ENCODE measurements at regions not wholly inside any gene's neighbourhood (a gene's known extent, or its start where the extent isn't known, plus 50 kb on each side); places are given as distances from the start of the nearest gene placed in this dataset.

DNA sequence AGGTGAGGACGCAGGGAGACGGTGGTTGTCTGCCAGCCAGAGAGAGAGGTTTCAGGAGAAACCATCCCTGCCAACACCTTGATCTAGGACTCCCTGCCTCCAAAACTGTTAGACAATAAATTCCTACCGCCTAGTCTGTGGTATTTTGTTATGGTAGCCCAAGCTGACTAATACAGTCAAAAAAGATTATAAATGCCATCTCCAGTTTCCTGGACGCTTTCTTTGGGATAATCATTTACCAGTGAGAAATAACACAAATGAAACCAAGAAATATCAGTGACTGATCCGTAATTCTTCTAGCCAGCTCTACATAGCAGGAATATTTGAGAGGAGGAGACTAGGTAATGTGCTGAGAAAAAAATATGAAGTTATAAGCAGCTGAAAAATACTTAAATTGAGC lies 707.8 kb upstream of the LMCD1 start:
- DNase-seq: no peak

DNA sequence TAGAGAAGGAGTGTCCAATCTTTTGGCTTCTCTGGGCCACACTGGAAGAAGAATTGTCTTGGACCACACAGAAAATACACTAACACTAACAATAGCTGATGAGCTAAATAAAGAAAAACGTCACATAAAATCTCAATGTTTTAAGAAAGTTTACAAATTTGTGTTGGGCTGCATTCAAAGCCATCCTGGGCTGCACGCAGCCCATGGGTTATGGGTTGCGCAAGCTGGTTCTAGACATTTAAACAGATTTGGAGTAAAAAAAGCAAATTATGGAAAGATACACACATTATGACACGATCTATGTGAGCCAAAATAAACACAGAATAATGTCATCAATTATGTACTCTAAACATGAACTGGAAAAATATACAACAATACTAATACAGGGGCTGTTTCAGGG lies 703.3 kb upstream of the LMCD1 start:
- DNase-seq: no peak

DNA sequence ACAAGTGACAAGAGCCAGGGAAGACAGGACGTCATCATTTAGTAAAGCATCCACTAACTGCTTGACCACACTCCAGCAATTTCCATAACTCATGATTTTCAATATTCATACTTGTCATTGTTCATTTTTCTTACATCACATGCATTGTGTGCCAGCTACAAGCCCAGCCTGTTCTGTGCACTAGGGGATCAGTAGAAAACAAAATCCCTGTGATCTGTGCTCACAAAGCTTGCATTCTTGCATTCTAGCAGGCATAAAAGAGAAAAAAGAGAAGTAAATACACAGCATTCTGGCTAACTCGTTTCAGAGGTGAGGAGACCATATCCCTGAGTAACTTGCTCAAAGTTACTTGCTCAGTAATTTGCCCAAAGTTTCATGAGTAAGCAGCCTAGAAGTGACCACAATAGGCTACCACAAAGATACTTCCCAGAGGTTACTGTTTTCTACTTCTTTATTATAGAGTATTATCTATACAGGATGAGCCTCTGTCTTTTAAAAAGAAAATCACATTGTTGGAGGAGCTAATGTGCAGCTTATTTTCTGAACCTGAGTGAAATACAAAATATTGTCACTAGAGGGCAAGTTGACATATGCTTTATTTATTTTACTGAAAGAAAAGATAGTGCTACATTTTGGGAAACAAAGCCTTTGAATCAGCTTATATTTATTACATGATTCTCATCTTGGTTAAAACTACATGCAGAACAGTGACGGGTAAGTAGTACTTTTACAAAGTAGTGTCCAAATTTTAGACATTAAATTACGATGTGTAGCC lies 701.4 kb upstream of the LMCD1 start:
- peak in 1 of 2 experiments; percentile 38 for DNase-seq

DNA sequence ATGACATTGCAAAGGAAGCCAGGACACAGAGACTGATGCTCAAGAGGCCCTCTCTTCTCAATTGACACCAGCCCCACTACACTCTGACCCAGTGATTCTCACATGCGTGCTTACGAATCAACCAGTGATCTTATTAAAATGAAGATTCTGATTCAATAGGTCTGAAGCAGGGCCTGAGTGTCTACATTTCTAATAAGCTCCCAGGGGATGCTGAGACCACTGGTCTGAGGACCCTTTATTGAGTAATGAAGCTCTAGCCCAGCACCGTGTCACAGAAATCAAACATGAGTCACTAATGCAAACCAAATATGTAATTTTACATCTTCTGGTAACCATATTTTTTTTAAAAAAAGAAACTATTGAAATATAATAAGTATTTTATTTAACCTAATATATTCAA lies 689.1 kb upstream of the LMCD1 start:
- DNase-seq: no peak

DNA sequence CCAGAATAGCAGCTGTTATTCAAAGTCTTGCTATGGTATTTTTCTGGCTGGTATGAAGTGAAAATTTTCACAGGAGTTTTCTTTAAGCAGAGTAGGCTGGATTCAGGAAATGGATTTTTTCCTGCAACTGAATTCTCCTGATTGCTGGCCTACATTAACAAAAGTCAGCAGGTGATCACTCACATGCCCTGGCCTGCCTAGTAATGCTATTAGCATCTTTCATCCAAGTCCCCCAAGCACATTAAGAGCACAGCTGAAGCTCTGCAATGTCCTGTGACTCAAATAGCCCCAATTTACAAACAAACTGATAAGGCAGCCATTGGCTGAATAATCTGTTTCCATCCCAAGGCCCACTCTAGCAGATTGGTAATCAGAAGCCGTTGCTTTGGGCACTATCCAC lies 688.3 kb upstream of the LMCD1 start:
- peak in 1 of 2 experiments; percentile 14 for DNase-seq

DNA sequence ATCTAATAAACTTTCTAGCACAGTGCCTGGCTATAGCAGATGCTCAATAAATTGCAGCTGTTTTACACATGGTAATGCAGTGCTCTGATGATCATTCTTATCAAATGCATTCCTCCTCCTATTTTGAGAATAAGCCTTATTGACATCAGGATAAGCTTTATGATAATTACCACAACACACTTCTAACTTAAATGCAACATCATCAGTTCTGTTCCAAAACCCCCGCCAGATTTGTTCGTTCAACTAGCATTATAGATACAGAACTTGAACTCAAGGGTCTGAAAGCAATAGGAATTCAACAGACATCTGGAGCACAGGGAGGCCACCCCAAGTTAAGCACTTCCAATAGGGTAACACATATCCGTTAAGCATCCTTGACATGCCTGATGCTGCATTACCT lies 684.4 kb upstream of the LMCD1 start:
- no peak for DNase-seq

DNA sequence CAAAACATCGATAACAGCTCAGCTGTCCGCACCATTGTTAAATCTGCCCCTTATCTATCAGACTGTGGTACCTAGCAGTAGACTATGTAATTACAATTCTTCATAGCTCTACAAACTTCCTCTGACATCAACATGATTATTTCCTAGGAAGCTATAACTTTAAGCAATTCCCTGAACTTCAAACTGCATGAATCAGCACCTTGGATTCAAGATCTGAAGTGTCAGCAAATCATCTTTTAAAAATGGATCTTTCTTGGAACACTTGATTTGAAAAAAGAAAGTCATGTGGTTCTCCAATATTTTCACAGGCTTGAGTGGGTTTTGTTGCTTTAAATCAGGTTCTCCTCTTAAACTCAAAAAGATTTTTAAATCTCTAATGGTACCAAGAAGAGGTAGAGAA lies 680.7 kb upstream of the LMCD1 start:
- no peak for DNase-seq

DNA sequence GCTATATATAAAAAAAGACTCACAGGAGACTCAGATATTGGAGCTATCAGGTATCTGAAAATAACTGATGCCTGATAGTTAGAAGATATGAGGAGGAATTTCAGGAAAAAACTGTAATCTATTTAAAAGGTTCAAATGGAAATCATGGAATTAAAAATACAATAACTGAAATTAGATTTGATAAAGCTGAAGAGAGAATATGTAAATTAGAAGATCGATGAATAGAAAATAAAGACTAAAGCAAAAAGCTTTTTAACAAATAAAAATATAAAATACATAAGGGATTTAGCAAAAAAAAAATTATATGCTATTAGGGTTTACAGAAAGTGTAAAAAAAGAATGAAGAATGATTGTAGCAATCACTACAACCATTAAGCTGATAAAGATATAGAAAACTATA lies 679.8 kb upstream of the LMCD1 start:
- DNase-seq: no peak

DNA sequence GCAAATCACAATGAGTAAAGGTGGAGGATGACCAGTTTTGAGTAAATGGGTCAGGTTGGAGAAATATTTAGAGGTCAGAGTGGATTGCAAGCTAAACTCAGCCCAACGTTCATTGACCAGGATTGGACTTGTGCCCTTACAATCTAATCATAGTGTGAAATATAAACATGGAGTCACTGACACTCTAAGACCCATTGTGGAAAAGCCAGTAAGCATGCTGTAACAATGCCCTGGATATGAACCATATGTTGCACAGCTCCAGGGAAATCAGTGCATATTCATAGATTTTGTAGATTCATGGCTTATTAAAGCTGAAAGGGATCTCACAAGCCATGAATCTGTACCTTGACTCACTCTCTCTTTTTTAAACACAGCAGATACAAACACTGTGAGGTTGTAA lies 660.2 kb upstream of the LMCD1 start:
- no peak for DNase-seq

DNA sequence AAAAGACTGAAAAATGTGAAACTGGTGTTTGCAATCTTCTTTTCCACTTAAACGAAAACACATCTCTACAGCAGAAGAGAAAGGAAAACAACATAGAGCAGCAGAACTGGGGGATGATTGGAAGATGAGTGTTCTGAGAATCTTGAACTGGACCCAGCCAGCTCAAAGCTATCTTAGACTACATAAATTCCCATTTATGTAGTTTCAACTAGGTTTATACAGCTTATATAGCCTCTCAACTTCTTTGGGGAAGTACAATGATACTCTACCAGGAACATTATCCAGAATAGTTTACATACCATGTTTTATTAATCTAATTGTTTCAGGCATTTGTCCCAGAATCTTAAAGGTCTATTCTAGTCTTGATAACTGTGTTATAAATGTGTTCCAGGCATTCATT lies 658.2 kb upstream of the LMCD1 start:
- DNase-seq: no peak

DNA sequence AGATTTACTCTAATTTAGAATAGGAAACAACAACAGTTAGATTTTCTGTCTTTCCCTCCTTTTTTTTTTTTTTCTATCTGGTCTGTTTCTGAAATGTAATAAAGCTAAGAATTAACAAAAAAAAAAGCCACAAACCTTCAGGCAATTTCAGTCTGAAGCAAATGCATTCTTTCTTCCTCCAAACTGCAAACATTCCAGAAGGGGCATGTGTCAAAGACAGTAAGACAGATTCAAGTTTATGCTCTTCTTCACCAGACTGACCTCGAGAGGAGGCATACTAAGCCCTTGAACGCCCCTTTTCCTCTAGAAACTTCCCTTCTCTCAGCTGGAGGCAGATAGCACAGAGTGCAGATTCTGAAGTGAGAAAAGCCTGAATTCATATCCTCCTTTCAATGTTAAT lies 654.6 kb upstream of the LMCD1 start:
- no peak for DNase-seq

DNA sequence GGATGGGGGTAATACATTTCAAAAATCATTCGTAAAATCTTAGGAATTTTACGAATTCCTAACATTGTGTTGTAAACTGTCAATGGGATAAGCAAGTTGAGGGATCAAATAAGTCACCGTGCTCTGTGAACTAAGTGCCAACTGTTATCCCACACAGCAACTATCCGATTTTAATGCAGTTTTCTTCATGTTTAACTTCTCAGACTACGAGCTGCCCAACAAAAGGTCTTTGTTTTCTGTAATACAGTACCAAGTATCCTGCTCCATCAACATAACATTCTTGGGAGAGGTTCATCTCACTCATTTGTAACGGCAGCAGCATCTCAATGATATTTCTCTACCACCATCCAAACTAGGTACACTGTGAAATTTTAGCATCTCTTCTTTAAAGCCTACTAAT lies 654.1 kb upstream of the LMCD1 start:
- DNase-seq: no peak

DNA sequence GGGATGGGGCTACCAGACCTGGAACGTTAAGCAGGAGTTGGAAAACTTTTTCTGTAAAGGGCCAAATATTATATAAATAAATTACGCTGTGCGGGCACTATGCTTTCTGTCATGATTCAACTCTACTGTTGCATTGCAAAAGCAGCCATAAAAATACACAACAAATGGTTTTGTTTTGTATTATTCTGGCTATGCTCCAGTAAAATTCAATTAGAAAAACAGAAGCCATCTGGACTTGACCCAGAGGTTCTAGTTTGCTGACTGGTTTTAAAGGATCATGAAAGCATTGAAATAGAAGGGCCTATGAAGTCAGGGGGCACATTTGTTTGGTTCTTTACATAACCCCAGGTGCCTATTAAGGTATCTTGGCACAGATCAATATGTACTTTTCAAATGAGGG lies 647.4 kb upstream of the LMCD1 start:
- no peak for DNase-seq

DNA sequence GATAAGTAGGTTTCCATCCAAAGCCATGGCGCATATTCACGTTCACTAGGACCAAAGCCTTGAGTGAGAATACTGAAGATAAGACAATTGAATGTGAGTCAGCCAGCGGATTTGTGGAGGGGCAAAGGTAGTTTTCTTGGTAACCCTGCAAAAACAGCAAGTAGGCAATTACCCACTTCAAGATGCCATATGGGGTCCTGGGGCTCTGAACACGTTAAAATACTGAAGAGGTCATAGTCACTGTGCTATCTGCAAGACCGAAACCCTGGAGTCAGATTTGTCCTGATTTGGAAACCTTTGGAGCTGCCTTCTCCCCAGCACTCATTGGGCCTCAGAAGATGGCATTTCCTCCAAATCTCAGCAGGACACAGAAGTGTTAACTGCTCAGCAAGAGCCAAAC lies 646.9 kb upstream of the LMCD1 start:
- peak in 1 of 2 experiments; percentile 2 for DNase-seq

DNA sequence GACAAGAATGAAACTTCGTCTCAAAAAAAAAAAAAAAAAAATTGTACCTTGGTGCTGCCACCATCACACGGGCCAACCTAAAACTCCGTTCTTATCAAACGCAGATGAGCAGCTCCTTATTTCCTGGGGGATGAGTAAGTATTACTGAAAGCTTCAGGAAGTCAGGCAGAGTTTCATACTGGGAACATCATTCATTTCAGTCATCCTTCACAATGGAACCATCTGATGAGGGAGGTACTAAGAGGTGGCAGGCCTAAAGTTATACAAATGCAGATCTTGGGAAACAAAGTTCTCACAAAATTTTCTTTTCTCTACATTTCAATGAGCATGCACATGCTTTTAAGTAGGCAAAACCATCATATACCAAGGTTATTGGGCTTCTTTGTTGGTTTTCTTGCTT lies 636.0 kb upstream of the LMCD1 start:
- DNase-seq: no peak

DNA sequence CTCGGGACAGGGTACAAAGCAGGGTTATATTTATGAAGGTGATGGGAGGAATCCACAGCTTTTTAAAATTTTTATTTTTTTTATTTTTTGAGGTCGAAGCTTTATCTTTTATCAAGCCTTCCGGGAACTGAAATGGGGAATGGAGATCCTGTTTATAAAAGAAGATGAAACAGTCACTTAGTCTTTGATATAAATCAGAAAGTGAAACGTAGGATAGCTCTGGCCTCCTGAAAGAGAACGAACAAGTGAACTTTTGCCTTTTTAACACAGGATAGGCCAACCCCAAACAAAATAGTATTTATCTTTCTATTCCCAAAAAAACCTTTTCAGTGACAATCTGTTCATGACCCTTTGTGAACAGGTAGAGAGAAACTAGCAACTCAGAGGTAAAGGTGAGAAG lies 634.0 kb upstream of the LMCD1 start:
- no peak for DNase-seq

DNA sequence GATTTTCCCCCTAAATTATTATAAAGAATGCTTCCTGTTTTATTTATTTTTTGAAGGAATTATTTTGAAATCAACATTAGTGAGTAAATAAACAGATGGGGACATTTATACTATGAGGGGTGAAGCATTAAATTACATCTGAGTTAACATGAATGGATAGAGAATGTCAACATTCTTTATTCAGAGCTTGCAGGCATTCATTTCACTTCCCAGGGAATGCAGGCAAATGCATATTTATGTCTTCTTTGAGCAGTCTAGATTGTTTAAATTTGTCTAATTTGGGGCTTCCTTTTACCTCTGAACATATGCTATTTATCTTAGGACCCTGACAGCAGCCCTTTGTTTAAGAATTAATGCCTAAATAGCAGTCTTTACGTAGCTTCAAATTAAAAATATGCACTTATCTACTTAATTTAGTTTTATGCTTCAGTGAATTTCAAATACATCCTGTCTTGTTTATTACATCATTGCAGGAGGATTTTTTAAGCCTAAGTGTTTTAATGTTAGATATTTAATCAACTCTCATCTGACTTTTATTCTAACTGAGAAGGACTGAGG lies 630.5 kb upstream of the LMCD1 start:
- DNase-seq: no peak

DNA sequence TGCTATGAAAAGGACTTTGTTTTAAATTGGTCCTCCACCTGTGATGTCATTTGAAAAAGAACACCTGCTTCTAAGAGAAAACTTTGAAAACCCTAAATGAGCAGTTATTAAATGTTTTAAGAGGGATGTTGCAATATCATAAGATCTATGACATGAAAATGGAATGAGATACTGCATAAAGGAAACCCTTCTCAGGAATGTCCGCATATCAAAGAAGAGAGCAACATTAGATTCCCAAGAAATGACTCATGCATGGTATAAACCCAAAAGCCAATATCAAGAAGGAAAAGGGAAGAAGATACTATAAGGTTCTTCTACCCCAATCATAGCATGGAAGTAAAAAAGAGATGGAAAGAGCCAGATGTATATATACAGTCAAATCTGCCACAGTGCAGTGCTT lies 627.5 kb upstream of the LMCD1 start:
- no peak for DNase-seq

DNA sequence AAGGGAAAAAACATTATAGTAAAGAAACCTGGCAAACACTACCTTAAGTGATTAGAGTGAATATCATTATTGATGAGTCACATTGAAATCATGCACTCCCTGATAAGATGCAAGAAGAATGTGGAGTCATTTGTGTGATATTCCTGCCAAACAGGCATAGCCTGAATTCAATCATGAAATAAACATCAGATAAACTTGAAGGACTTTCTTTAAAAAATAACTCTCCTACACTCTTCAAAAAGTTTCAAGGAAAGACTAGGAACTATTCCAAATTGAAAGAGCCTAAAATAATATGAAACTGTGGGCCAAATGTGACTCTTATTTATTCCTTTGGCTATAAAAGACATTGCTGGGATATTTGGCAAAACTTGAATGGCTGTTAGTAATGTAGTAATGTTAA lies 625.7 kb upstream of the LMCD1 start:
- no peak for DNase-seq

DNA sequence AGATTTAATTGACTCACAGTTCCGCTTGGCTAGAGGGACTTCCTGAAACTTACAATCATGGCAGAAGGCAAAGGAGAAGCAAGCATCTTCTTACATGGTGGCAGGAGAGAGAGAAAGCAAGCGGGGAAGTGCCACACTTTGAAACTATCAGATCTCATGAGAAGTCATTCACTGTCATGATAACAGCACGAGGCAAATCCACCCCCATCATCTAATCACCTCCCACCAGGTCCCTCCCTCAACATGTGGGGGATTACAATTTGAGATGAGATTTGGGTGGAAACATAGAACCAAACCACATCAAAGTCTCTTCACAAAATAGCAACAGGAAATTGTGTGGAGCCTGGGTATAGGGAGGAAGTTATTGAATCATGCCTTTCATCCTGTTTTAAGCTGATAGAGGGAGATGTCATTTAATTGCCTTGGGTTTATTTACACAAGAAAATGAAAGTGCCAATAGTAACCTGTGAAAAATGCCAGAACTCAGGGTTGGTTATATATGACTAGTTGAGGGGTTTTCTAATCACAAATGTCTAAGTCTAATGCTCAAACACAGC lies 624.8 kb upstream of the LMCD1 start:
- DNase-seq: no peak

DNA sequence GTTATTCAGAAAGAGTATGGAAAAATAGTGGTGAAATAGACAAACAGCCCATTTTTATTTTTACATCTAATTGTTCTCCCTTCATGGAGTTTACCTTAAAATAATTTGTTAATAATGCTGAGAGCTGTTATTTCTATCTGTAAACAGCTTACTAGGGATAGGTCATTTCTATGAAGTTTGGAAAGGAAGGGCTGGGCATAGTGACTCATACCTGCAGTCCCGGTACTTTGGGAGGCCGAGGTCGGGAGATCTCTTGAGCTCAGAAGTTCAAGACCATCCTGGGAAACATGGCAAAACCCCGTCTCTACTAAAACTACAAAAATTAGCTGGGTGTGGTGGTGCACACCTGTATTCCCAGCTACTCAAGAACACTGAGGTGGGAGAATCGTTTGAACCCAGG lies 624.3 kb upstream of the LMCD1 start:
- DNase-seq: no peak

DNA sequence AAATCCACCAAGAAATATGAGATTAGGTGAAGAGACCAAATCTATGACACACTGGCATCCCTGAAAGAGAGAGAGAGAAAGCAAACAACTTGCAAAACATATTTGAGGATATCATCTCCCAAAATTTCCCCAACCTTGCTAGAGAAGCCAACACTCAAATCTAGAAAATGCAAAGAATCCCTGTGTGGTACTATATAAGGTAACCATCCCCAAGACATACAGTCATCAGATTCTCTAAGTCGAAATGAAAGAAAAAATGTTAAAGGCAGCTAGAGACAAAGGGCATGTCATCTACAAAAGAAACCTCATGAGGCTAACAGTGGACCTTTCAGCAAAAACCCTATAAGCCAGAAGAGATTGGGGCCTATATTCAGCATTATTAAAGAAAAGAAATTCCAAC lies 622.1 kb upstream of the LMCD1 start:
- no peak for DNase-seq

DNA sequence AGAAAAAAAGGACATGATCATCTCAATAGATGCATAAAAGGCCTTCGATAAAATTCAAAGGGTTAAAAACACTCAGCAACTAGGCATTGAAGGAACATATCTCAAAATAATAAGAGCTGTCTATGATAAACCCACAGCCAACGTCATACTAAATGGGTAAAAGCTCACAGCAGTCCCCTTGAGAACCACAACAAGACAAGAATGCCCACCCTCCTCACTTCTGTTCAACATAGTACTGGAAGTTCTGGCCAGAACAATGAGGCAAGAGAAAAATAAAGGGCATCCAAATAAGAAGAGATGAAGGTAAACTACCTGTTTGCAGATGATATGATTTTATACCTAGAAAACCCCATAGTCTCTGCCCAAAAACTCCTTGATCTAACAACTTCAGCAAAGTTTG lies 619.7 kb upstream of the LMCD1 start:
- DNase-seq: no peak

DNA sequence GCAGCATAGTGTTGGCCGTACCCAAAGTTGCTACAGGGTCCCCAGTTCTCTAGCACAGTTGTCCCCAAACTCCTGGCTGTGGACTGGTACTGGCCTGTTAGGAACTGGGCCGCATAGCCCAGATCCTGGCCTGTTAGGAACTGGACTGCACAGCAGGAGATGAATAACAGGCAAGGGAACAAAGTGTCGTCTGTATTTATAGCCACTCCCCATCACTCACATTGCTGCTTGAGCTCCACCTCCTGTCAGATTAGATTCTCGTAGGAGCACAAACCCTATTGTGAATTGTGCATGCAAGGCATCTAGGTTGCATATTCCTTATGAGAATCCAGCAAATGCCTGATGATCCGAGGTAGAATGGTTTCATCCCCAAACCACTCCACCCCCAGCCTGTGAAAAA lies 604.0 kb upstream of the LMCD1 start:
- DNase-seq: no peak

DNA sequence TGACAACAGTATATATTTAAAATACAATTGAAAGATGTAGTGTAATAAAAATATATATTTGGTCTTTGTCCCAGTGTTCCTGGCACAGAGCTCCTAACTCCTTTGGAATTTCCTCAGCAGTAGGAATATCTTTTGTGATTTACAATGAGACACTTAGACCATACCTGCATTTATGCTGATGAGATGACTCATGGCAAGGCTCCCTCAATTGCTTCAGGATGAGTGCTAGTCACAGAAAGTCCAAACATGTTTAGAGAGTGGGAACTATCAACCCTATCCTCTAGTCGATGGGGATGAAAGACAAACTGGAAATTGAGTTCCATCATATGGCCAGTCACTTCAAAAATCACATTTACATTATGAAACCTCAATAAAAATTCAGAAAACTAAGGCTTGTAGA lies 588.3 kb upstream of the LMCD1 start:
- DNase-seq: no peak
